GM10248 (cell line): ENCODE measurements at regions not wholly inside any gene's neighbourhood (a gene's known extent, or its start where the extent isn't known, plus 50 kb on each side); places are given as distances from the start of the nearest gene placed in this dataset.
A peak's percentile ranks its signal among the peaks of the same experiment; 100 is the strongest.
"Not testable (repeated sequence)": the region's sequence is repeated elsewhere in the genome, so short reads cannot be mapped to it uniquely, and the experiment has no call there.

Experiments
- CTCF ChIA-PET: fragments of 300-600 bp; sonication (Branson Sonifier 250); formaldehyde crosslinking; extraction: SDS; loops from one replicate; lab custom pipeline; 2021; ENCODE audit warnings: antibody characterized with exemption; lab: Yijun Ruan, JAX
- POLR2A ChIA-PET: fragments of 350-650 bp; sonication (Branson Sonifier 250); formaldehyde crosslinking; extraction: SDS; loops from one replicate; lab custom pipeline; 2020; ENCODE audit warnings: antibody characterized with exemption; lab: Yijun Ruan, JAX
- DNase-seq: peaks from one replicate; pipeline ENCODE4 v3.0.0; 2012; ENCODE audit errors: extremely low spot score
- CTCF ChIP-seq: IDR thresholded peaks from 2 replicates; pipeline ENCODE4 v1.5.1; 2012; ENCODE audit warnings: mild to moderate bottlenecking, low read depth; ENCODE audit errors: extremely low read depth, missing control alignments, control extremely low read depth

GRCh38 chr7:136424058-136424457, 444.4 kb upstream of the CHRM2 start:
- TF ChIP-seq CTCF, result no peak
- DNase-seq, result no peak
- ChIA-PET CTCF (no interaction called here), POLR2A (no interaction called here)

DNA sequence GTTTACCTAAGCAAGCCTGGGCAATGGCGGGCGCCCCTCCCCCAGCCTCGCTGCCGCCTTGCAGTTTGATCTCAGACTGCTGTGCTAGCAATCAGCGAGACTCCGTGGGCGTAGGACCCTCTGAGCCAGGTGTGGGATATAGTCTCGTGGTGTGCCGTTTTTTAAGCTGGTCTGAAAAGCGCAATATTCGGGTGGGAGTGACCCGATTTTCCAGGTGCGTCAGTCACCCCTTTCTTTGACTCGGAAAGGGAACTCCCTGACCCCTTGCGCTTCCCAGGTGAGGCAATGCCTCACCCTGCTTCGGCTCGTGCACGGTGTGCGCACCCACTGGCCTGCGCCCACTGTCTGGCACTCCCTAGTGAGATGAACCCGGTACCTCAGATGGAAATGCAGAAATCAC, 442.6 kb upstream of the MTPN start:
- CTCF ChIA-PET, DNase-seq, POLR2A ChIA-PET: not testable (repeated sequence)

DNA sequence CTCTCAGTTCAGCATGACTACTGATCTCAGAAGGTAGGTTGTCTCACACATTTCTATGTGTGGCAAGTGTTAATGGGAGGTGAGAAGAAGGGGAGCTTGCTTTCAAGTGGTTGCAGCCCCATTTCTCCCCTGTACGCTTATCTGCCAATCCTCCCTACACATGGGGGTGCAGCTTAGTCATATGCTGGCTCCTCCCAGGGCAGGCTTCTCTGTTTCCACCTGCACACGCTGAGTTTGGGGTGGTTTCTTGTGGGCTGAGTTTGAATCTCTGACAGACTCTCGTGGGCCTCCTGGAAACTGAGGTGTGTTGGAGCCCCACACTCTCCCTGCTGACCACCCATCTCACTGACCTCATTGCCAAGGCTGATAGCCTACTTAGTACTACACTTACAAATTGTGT, 435.8 kb upstream of the MTPN start:
- ChIA-PET CTCF (no interaction called here), POLR2A (no interaction called here)
- no peak for DNase-seq
- TF ChIP-seq CTCF, result no peak

GRCh38 chr7:136405931-136406777, 429.0 kb upstream of the MTPN start:
- peak; percentile 72 for TF ChIP-seq CTCF
- POLR2A ChIA-PET, result no interaction called here
- DNase-seq, result peak; percentile 40
- CTCF ChIA-PET, result interaction anchor here (0.7 to 2.8 kb wide), 6 partner anchors 12 to 1186 kb away, joined by 3 to 9 read pairs (median 4); no protein-coding TSS in a partner anchor

- POLR2A ChIA-PET, result no interaction called here
- CTCF ChIA-PET, result no interaction called here
- no peak for TF ChIP-seq CTCF
- DNase-seq, result no peak
These were observed 426.4 kb upstream of the MTPN start for GRCh38 chr7:136403591-136403990.

GRCh38 chr7:136400877-136401276, 423.7 kb upstream of the MTPN start:
- no peak for DNase-seq
- TF ChIP-seq CTCF, result no peak
- ChIA-PET POLR2A (no interaction called here), CTCF (interaction anchor here (1.3 to 1.7 kb wide), 2 partner anchors 9 kb away, joined by 3 to 7 read pairs; no protein-coding TSS in a partner anchor)

DNA sequence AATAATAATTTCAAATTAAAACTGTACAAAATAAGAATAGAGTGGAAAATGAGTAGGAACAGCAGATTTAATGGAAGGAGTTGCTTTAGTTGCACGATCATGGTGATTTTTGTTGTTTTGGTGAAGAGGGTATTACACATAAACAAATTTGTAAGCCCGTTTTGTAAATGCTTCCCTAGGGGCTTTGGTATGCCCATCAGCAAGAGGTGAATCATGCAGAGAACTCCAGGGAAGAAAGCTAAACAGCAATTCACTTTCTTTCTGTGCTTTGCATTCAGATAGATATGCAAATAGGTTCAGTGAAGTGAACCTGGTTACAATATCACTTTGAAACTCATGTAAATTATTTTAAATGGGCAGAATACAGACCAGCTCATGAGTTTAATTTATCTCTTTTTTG, 422.2 kb upstream of the MTPN start:
- POLR2A ChIA-PET, result no interaction called here
- no peak for TF ChIP-seq CTCF
- no peak for DNase-seq
- CTCF ChIA-PET, result interaction anchor here (0.9 to 1.7 kb wide), 2 partner anchors 8 to 9 kb away, joined by 3 to 7 read pairs; no protein-coding TSS in a partner anchor
